Endothelial cell of umbilical vein (primary cell): ENCODE measurements at regions not wholly inside any gene's neighbourhood (a gene's known extent, or its start where the extent isn't known, plus 50 kb on each side); places are given as distances from the start of the nearest gene placed in this dataset. TPM values are rescaled to one million over a fixed set of nuclear protein-coding genes. Genes with fewer than 3 reads are reported as not detected.

Experiments used
- small RNA-seq: library from RNA; depleted of rRNA; stranded (forward); fragments of <200 nt; gene quantifications from one replicate; pipeline ENCODE3, GENCODE V24; 2012; ENCODE audit warnings: low replicate concordance, low read depth; ENCODE audit not compliant: insufficient read depth, insufficient read length

Small RNA genes lying in the stretch of these regions (small RNA-seq; reads per million reads assigned to genes)
- gene RF00019, result not detected
- not detected for gene RNU4-63P
